GM21619 (cell line): ENCODE measurements at regions not wholly inside any gene's neighbourhood (a gene's known extent, or its start where the extent isn't known, plus 50 kb on each side); places are given as distances from the start of the nearest gene placed in this dataset.

ENCODE experiments used
- ATAC-seq: cut with Tn5 transposase; IDR thresholded peaks from one replicate; pipeline ENCODE4 v1.9.1; 2021; ENCODE audit not compliant: unreplicated experiment

DNA sequence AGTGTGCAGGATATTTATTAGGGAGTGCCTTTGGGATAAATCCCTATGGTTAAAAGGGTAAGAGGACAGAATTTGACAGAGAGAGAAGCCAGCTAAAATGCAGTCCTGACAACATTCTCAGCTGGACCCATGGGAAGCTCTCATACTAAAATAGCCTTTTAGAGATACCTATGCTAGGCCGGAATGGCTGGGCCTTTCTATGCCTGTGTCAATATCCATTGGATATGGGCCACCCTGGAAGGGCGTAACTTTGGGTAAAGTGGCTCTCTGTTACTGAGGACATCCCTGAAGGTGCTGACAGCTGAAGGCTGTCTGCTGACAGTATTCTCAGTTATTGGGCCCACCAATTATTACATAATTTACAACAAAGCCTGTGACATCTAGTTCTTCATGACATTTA lies 613.0 kb upstream of the B3GALT2 start:
- ATAC-seq: no peak

DNA sequence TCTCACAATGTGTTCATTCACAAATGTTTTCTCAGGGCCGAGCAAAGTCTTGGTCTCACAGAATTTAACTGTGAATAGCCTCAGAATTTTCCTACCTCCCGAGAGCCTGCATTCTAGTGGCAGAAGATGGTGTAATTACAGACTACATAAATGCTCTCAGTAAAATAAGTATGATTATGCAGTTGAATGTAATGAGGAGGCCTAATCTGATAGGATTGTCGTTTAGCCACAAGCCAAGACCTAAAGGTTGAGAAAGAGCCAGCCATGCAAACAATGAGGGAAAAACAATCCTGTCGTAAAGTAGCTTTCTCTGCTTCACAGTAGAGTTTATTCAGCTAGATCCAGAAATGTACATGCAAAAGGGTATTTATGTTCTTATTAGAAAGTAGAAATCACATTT lies 607.8 kb upstream of the B3GALT2 start:
- no peak for ATAC-seq

DNA sequence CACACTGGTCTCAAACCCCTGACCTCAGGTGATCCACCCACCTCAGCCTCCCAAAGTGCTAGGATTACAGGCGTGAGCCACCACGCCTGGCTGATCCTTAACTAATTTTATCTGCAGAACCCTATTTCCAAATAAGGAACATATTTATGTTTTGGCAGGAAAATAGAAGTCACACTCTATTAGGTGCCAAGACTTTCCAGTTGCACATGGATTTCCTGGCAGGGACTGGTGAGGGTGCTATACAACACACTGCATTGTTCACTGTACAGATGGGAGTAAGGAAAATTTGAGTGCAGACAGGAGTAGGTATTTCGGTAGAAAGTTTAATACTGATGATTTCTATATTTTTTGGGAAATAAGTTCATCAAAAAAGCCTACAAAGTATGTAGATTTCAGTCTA lies 605.3 kb upstream of the B3GALT2 start:
- ATAC-seq: no peak

DNA sequence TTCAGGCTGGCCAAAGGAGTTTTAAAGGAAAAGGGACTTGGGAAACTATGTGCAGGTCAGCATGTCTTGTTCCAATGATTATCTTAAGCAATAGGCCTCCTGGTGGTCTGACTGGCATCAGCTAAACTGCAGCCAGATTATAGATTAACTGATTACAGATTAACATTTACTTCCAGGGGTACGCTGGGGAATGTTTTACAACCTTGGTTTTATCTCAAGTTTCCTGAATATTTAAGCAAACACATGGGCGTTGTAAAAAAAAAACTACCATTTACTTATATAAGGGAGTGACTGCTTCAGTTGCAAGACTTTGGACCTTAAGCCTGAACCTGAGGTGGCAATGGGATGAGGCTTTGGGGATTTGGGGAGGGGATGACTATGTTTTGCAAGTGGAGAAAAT lies 600.6 kb upstream of the B3GALT2 start:
- ATAC-seq: no peak

DNA sequence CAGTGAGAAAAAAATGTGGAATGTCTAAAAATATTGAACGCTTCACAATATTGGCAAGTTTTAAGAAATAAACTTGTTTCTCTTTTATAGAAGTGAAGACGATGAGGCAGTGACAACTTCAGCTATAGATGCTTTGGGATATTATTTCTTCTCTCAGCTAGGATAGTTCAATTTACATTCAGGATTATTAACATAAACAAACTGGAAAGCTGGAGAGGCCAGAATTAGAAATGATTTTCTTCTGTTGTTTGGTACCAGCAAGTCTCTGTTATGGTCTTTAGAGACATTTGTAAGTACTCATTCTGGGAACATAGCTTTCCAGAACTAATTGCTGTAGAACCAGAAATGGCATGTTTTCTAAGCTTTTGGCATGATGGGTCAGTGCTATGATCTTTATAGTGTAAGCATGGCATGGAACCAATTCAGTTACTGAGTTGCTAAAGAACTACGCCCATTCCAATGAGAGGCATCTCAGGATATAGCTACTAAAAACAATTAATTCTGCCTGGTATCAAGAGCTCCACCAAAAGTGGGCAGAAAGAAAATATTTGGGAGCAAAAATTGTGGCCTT lies 599.5 kb upstream of the B3GALT2 start:
- ATAC-seq: no peak

DNA sequence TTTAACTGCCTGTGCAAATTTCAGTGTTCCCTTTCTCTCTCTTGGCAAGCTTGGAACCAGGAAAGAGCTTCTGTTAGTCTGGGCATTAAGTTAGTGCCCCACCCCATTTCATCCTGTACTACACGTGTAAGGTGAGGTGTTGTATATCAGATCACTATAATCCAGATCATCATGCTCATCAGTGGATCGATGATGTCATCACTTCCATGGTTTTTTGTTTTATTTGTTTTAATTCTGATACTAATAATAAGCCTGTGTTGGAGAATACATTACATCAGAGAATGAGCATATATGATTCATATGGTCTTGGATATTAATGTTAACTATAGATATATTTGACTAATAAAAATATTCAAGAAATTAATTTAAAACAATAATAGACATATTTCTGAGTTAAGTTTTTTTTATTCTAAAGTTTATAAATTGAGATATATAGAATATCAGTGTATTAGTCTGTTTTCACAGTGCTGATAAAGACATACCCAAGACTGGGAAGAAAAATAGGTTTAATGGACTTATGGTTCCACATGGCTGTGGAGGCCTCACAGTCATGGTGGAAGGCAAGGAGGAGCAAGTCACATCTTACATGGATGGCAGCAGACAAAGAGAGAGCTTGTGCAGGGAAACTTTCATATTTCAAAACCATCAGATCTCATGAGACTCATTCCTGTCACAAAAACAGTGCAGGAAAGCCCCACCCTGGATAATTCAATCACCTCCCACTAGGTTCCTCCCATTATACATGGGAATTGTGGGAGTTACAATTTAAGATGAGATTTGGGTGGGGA lies 588.3 kb upstream of the B3GALT2 start:
- ATAC-seq: no peak

DNA sequence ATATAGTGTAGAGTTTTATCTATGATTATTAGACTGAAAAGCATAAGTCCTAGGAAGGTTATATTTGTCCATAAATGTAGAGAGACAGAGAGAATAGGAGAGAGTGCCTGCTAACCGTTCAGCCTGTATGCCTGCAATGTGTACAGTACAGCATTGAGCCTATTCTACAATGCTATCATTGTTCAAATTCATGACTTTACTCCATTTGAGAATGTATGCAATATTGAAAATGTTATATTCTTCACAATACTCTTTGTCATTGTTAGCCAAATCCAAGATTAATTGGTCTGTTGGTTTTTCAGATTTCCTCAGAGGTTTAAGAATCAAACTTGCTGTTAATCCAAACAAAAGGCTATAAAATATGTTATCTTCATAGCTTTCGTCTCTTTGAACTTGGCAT lies 585.2 kb upstream of the B3GALT2 start:
- ATAC-seq: no peak

DNA sequence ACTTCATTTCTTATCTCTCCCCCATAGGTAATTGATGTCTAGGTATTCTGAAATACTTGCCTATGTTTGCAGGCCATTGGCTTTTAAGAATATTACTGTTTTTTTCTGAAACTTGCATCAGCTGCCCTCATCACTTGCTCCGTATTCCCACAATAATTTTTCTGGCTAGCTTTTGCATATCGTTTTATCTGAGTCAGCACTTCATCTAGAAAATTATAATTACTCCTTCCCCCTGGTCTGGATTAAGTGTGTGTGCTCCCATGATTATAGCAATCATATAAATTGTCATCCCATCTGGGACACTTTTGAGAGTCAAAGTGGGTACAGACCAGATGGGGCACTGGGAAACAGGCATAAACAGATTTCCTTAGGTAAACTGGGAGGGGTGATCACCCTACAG lies 583.2 kb upstream of the B3GALT2 start:
- ATAC-seq: no peak

DNA sequence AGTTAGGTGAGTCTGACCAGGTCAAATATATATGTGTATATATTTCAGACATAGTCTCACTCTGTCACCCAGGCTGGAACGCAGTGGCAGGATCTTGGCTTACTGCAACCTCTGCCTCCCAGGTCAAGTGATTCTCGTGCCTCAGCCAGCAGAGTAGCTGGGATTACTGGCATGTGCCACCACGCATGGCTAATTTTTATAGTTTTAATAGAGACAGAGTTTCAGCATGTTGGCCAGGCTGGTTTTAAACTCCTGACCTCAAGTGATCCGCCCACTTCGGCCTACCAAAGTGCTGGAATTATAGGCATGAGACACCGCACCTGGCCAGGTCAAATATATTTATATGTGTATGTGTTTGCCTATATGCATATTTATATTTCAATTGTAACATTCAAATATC lies 581.5 kb upstream of the B3GALT2 start:
- no peak for ATAC-seq

DNA sequence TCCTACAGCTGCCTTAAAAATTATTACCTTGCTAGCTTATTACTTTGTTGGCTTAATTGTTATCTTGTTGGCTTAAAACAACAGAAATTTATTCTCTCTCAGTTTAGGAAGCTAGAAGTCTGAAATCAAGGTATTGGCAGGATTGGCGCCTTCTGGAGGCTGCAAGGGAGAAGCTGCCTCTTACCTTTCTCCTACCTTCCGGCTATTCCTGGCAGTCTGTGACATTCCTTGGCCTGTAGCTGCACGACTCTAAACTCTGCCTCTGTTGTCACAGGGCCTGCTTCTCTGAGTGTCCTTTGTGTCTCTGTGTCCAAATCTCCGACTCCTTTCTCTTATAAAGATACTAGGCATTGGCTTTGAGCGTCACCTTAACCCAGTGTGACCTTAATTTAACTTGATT lies 579.9 kb upstream of the B3GALT2 start:
- no peak for ATAC-seq

DNA sequence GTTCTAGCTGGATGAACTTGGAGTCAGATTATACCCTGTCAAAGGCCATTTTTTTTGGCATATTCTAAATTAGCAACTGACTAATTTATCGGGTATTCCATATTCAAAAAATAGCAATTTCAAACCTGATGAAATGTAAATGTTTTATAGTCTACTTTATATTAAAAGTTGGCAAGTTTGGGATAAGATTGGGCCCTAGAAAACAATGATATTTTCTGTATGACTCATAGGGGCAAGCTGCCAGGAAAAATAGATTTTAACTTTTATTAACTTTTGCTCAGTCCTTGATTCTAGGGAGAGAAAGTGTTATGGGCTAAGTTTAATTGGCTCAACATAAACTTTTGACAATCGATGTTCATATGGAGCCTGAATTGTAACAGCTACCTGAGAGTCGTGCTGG lies 576.9 kb upstream of the B3GALT2 start:
- no peak for ATAC-seq

DNA sequence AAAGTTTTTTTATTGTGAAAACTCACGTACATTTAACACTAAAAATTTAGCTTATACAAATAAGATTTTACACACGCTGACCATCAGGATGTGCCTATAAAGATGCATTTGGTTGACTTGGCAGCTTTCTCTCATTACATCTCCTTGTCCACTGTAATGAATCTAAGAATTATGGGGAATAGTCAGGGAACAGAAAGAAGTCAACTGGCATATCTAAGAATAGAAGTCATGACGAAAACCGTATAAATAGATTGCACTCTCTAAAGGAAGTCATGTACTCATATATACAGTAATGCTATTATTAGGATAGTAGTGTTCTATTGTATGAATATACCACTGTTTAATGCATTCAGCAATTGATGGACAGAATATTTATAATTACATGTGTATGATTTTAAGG lies 575.8 kb upstream of the B3GALT2 start:
- ATAC-seq: no peak

DNA sequence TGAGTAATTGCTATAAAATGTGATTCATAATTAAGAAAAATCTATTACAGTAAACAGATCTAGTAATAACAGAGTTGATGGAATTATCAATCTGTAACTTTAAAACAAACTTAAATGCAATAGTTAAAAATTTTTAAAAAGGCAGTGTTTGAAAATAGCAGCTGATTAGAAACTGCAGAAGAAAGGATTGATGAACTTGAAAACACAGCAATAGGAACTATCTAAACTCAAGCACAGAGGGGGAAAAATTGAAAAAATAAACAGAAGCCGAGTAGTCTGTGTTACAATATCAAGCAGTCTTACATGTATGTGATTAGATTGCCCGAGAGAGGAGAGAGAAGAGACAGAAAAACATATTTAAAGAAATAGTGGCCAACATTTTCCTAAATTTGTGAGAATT lies 569.0 kb upstream of the B3GALT2 start:
- no peak for ATAC-seq

DNA sequence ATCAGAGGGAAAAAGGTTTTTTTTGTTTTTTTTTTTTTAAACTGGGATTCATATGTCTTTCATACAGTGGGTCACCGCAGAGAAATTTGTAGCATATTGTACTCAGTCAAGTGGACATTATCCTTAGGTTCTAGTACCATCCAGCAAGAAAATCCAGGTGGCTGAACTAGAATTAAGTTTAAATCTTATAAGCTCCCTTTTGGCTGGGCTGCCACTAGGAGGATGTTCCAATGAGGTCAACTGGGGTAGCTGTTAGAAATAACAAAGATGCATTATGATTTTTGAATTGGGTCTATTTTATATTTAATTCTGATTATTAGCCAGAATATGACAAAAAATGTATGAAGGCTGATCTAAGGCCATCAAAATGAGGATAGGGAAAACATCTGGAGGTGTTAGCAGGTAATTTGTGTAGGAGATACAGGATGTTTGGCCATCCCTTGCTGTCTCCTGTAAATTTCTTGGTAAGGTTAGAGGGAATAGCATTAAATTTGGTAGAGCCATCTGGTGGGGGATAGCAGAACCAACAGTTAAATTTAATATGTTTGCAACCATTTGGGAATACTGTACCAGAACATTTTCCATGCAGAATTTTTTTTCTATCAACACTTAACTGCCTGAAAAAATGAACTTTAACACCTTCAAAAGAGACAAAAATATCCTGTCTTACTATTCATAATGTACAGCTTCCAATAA lies 568.5 kb upstream of the B3GALT2 start:
- no peak for ATAC-seq

DNA sequence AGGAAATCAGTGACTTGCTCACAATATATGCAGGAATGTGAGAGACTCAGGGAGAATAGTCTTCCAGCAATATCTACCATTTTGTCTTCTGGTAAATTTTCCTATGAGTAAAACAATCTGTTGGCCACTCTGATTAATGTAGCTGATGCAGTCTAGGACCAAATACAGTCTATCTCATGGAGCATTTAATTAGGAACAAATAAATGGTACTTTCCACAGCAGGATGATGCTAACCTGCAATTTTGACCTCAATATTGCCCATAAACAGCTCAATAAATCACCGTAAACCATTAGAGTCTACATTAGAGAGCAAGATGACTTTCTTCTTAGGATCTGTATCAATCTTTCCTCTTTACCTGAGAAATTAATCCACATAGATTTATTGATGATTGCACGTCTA lies 567.7 kb upstream of the B3GALT2 start:
- ATAC-seq: no peak

DNA sequence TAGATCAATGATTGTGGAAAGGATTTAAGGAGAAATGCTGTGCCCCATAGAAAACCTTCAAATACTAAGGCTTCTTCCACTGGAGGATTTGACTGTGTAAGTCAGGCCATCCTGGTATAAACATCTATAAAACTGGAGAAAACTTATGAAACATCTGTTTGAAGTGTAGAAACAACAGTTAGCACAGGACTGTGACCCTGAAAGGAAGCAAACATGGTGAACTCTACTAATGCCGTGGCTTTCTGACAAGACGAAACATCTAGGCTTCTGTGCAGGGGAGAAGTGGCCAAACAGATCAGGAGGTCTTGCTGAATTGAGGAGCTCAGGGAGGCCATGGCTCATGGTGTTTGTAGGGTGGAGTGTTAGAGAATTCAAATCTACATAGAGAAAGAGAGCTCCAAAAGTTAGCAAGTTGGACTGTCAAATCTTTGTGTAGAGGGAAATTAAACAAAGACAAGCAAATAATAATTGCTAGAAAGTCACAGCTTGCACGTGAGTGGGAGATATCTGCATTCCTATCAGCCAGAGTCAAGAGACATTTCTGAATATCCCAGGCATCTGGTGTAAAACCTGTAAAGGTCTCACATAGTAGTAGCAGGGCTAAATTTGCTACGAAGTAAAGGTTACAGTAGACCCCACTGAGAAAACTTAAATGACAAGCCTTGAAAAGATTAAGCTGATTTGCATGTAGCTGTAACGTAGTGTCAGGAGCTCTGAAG lies 566.8 kb upstream of the B3GALT2 start:
- no peak for ATAC-seq

DNA sequence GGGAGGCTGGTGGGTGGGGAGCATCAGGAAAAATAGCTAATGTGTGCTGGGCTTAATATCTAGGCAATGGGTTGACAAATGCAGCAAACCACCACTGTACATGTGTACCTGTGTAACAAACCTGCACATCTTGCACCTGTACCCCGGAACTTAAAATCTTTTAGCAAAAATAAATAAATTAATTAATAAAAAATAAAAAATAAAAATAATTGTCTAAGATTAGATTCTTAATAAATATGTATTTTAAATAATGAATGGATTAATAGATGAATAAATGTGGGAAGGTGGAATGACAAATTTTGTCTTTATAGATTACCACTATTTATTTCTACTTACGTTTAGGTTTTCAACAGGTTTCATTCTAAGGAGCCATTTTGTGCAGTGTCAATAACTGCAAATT lies 563.5 kb upstream of the B3GALT2 start:
- no peak for ATAC-seq

DNA sequence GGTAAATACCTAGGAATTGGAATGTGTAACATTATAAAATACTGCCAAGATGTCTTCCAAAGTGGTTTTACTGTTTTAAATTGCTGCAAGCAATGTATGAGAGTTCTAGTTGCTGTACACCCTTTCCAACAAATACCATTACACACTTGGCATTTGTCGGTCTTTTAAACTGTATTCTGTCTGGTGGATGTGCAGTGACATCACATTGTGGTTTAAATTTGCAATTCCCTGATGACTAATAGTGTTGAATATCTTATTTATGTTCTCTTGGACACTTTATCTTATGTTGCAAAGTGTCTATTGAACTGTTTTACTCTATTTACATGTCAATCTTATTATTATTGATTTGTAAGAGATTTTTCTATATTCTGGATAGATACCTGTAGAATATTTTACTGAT lies 561.2 kb upstream of the B3GALT2 start:
- no peak for ATAC-seq

DNA sequence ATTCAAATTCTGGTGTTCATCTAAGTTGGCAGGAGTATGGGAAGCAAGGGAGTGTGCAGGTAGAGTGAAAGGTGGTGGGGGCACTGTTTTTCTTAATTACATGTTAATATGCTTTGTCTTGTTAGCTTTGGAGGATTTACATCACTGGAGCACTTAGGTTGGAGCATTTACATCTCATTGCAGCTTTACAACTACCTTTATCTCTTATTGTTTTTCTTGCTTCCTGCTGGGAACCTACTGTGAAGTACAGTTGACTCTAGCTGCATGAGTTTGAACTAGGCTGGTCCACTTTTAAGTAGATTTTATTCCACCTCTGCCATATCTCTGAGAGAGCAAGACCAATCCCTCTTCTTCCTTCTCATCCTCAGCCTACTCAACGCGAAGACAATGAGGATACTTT lies 554.8 kb upstream of the B3GALT2 start:
- no peak for ATAC-seq

DNA sequence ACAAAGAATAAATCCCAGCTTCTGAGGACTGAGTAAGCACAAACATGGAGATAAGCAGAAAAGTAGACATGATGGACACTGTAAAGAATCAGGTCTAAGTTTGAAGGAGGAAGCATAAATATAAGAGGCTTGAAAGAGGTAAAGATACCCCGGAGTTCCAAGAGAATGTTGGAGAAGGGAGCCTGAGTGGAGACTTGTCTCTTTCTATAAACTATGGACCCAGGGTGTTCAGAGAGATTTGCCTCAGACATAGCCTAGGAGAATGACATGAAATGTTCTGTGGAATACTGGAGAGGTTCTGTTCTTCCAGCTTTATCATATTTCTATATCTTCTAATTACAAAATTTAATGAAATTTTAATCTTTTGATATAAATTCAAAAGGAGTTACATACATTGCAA lies 554.3 kb upstream of the B3GALT2 start:
- ATAC-seq: no peak

DNA sequence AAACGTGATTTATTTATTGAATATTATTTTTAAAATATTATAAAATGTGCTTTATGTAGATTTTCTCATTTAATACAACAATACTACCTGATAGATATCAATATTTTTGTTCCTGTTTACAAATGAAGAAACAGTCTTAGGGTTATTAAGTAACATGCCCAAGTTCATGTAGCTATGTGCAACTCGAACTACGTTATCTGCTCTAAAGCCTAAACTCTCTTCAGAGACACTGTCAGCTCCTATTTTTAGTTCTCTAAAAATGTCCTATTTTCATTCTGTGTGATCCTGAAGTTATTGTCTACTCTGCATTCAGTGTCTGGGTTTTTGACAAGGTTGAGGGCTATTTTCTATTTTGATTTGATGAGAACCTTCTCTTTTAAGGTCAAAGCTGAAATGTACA lies 550.1 kb upstream of the B3GALT2 start:
- no peak for ATAC-seq

DNA sequence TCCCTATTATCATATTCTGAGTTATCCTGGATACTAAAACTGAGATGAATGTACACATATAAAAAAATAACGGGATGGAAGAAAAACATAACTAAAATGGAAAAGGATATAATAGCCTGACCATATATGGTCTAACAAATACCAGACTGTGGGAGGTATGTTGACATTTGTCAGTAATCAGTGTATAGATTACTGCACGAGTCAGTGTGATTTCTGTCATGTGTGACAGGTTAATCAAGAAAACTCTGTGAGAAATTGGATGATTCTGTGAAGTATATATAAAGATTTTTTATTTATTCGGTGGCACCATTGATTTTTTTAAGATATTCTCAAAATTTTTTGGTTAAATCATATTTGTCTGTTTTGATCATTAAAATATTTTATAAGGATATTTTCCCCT lies 547.3 kb upstream of the B3GALT2 start:
- no peak for ATAC-seq
